WTC11 (cell line): ENCODE measurements at regions not wholly inside any gene's neighbourhood (a gene's known extent, or its start where the extent isn't known, plus 50 kb on each side); places are given as distances from the start of the nearest gene placed in this dataset.

Experiments used
- ATF1 ChIP-seq: sonication (generic); formaldehyde crosslinking; IDR thresholded peaks from 2 replicates; pipeline ENCODE4 v1.8.1; 2023; ENCODE audit warnings: mild to moderate bottlenecking, moderate library complexity, missing genetic modification reagents
- CTCF ChIP-seq: fragments of 200-600 bp; IDR thresholded peaks from 2 replicates; pipeline ENCODE4 v1.8.0; 2022; ENCODE audit warnings: antibody characterized with exemption
- ELF4 ChIP-seq: sonication (generic); formaldehyde crosslinking; IDR thresholded peaks from 2 replicates; pipeline ENCODE4 v1.8.1; 2022; ENCODE audit warnings: low read depth, mild to moderate bottlenecking, moderate library complexity, missing genetic modification reagents
- EMX1 ChIP-seq: fragments of 250-450 bp; sonication (Bioruptor Pico); IDR thresholded peaks from 2 replicates; pipeline ENCODE4 v1.8.0; 2021; ENCODE audit warnings: mild to moderate bottlenecking
- ETV6 ChIP-seq: sonication (generic); formaldehyde crosslinking; IDR thresholded peaks from 2 replicates; pipeline ENCODE4 v1.8.1; 2022; ENCODE audit warnings: mild to moderate bottlenecking, missing genetic modification reagents
- GABPB1 ChIP-seq: sonication (generic); formaldehyde crosslinking; IDR thresholded peaks from 2 replicates; pipeline ENCODE4 v1.8.1; 2023; ENCODE audit warnings: mild to moderate bottlenecking, missing genetic modification reagents
- MXD4 ChIP-seq: fragments of 250-450 bp; sonication (Bioruptor Pico); IDR thresholded peaks from 2 replicates; pipeline ENCODE4 v1.8.0; 2021; ENCODE audit warnings: mild to moderate bottlenecking, moderate library complexity, borderline replicate concordance
- NFYB ChIP-seq: sonication (generic); formaldehyde crosslinking; conservative IDR thresholded peaks from 2 replicates; pipeline ENCODE4 v1.8.0; 2022; ENCODE audit warnings: low read depth, missing genetic modification reagents
- NR3C1 ChIP-seq: sonication (generic); formaldehyde crosslinking; conservative IDR thresholded peaks from 2 replicates; pipeline ENCODE4 v1.8.1; 2023; ENCODE audit warnings: low read depth, mild to moderate bottlenecking, missing genetic modification reagents
- TCF7 ChIP-seq: sonication (generic); formaldehyde crosslinking; IDR thresholded peaks from 2 replicates; pipeline ENCODE4 v1.8.0; 2022; ENCODE audit warnings: mild to moderate bottlenecking, low read depth, missing genetic modification reagents, moderate library complexity
- USF1 ChIP-seq: sonication (generic); formaldehyde crosslinking; IDR thresholded peaks from 2 replicates; pipeline ENCODE4 v1.8.0; 2022; ENCODE audit warnings: mild to moderate bottlenecking, missing genetic modification reagents
- USF2 ChIP-seq: sonication (generic); formaldehyde crosslinking; IDR thresholded peaks from 2 replicates; pipeline ENCODE4 v1.8.1; 2023; ENCODE audit warnings: mild to moderate bottlenecking, missing genetic modification reagents, moderate library complexity

GRCh38 chr2:226078666-226079065 lies 679.2 kb downstream of the NYAP2 start:
- no peak for TF ChIP-seq CTCF
- no peak for TF ChIP-seq EMX1 (CRISPR knock-in tag)
- no peak for TF ChIP-seq NFYB (CRISPR knock-in tag)
- no peak for TF ChIP-seq USF2
- no peak for TF ChIP-seq ELF4
- TF ChIP-seq ATF1 = no peak
- no peak for TF ChIP-seq MXD4 (CRISPR knock-in tag)
- TF ChIP-seq USF1 = no peak
- no peak for TF ChIP-seq TCF7
- TF ChIP-seq GABPB1 (CRISPR knock-in tag) = no peak
- no peak for TF ChIP-seq NR3C1 (CRISPR knock-in tag)
- no peak for TF ChIP-seq ETV6 (CRISPR knock-in tag)
